ENCODE measurements at regions not wholly inside any gene's neighbourhood (a gene's known extent, or its start where the extent isn't known, plus 50 kb on each side); places are given as distances from the start of the nearest gene placed in this dataset.
"Not testable (repeated sequence)": the region's sequence is repeated elsewhere in the genome, so short reads cannot be mapped to it uniquely, and the experiment has no call there.

- FAIRE-seq, result no peak
These were observed 198.5 kb upstream of the KCTD7 start for GRCh38 chr7:66430164-66430545.

GRCh38 chr7:66438703-66439405 lies 189.8 kb upstream of the KCTD7 start:
- H3K27me3 ChIP-seq (ENCODE audit: control insufficient read depth, extremely low read depth, insufficient read depth, low read length); H2AFZ ChIP-seq (ENCODE audit: control insufficient read depth, low read length); H3K27ac ChIP-seq (ENCODE audit: control insufficient read depth, insufficient read depth, low read length); H3K36me3 ChIP-seq (ENCODE audit: control insufficient read depth in 2 of 2, extremely low read depth in 1 of 2, insufficient read depth in 2 of 2, low read length in 2 of 2); H3K9ac ChIP-seq (ENCODE audit: control insufficient read depth, extremely low read depth, insufficient read depth, low read length); H3K9me1 ChIP-seq (ENCODE audit: control insufficient read depth, extremely low read depth, insufficient read depth, low read length); H3K9me3 ChIP-seq (ENCODE audit: control insufficient read depth, low read depth, low read length); H3K4me2 ChIP-seq (ENCODE audit: control insufficient read depth, extremely low read depth, insufficient read depth, low read depth, low read length); H3K4me1 ChIP-seq (ENCODE audit: control insufficient read depth, extremely low read depth, insufficient read depth, low read length); DNase-seq (ENCODE audit: low read depth, low spot score); H3K79me2 ChIP-seq (ENCODE audit: control insufficient read depth, insufficient read depth, low read length); H4K20me1 ChIP-seq (ENCODE audit: control insufficient read depth, extremely low read depth, insufficient read depth, low read length); dilution Hi-C loops (cut with MboI; ENCODE audit: extremely low pct_ligation_motif_present, low sequenced_read_pairs); H3K4me3 ChIP-seq (ENCODE audit: control insufficient read depth in 2 of 3, extremely low read depth in 1 of 3, insufficient read depth in 2 of 3, low read depth in 1 of 3, low read length in 3 of 3): not testable (repeated sequence)
- FAIRE-seq, result peak; percentile 23

More at GRCh38 chr7:66430164-66430545, 198.5 kb upstream of the KCTD7 start:
- H3K4me2 ChIP-seq (ENCODE audit: control insufficient read depth, extremely low read depth, insufficient read depth, low read depth, low read length), result no peak overlapping the region
- no peaks in the 10 kb centered on the region for H3K79me2 ChIP-seq (ENCODE audit: control insufficient read depth, insufficient read depth, low read length)
- TF ChIP-seq CTCF (optimal IDR thresholded peaks at IDR 0.05 in 1 of 3, IDR thresholded peaks at IDR 0.05 in 1 of 3, conservative IDR thresholded peaks at IDR 0.05 in 1 of 3; ENCODE audit: extremely low read depth in 1 of 3, insufficient read depth in 2 of 3, low read length in 3 of 3), result no peak
- TF ChIP-seq EZH2 (IDR thresholded peaks at IDR 0.05; ENCODE audit: low read length), result no peak
- H3K27me3 ChIP-seq (ENCODE audit: control insufficient read depth, extremely low read depth, insufficient read depth, low read length), result no peaks in the 10 kb centered on the region
- no peak overlapping the region for H3K4me3 ChIP-seq (ENCODE audit: control insufficient read depth in 2 of 3, extremely low read depth in 1 of 3, insufficient read depth in 2 of 3, low read depth in 1 of 3, low read length in 3 of 3)
- DNase-seq (ENCODE audit: low read depth, low spot score), result no peak
- dilution Hi-C loops (cut with MboI; ENCODE audit: extremely low pct_ligation_motif_present, low sequenced_read_pairs), result no loop called here
- H3K9me1 ChIP-seq (ENCODE audit: control insufficient read depth, extremely low read depth, insufficient read depth, low read length), result no peaks in the 10 kb centered on the region
- H3K27ac ChIP-seq (ENCODE audit: control insufficient read depth, insufficient read depth, low read length), result no peak overlapping the region
- H3K9ac ChIP-seq (ENCODE audit: control insufficient read depth, extremely low read depth, insufficient read depth, low read length), result no peak overlapping the region
- H4K20me1 ChIP-seq (ENCODE audit: control insufficient read depth, extremely low read depth, insufficient read depth, low read length), result no peaks in the 10 kb centered on the region
- no peak overlapping the region for H2AFZ ChIP-seq (ENCODE audit: control insufficient read depth, low read length)
- H3K4me1 ChIP-seq (ENCODE audit: control insufficient read depth, extremely low read depth, insufficient read depth, low read length), result peaks cover 3% of the 10 kb centered on the region
- no peaks in the 10 kb centered on the region for H3K36me3 ChIP-seq (ENCODE audit: control insufficient read depth in 2 of 2, extremely low read depth in 1 of 2, insufficient read depth in 2 of 2, low read length in 2 of 2)
- no peaks in the 10 kb centered on the region for H3K9me3 ChIP-seq (ENCODE audit: control insufficient read depth, low read depth, low read length)

- Histone ChIP-seq H3K4me2 (ENCODE audit: control insufficient read depth, extremely low read depth, insufficient read depth, low read depth, low read length) (no peak overlapping the region), H3K9ac (ENCODE audit: control insufficient read depth, extremely low read depth, insufficient read depth, low read length) (no peak overlapping the region), H3K27me3 (ENCODE audit: control insufficient read depth, extremely low read depth, insufficient read depth, low read length) (no peaks in the 10 kb centered on the region), H3K79me2 (ENCODE audit: control insufficient read depth, insufficient read depth, low read length) (no peaks in the 10 kb centered on the region), H3K4me3 (ENCODE audit: control insufficient read depth in 2 of 3, extremely low read depth in 1 of 3, insufficient read depth in 2 of 3, low read depth in 1 of 3, low read length in 3 of 3) (no peak overlapping the region), H3K4me1 (ENCODE audit: control insufficient read depth, extremely low read depth, insufficient read depth, low read length) (no peaks in the 10 kb centered on the region), H3K27ac (ENCODE audit: control insufficient read depth, insufficient read depth, low read length) (no peak overlapping the region), H4K20me1 (ENCODE audit: control insufficient read depth, extremely low read depth, insufficient read depth, low read length) (no peaks in the 10 kb centered on the region), H3K9me1 (ENCODE audit: control insufficient read depth, extremely low read depth, insufficient read depth, low read length) (no peaks in the 10 kb centered on the region), H3K9me3 (ENCODE audit: control insufficient read depth, low read depth, low read length) (no peaks in the 10 kb centered on the region), H3K36me3 (ENCODE audit: control insufficient read depth in 2 of 2, extremely low read depth in 1 of 2, insufficient read depth in 2 of 2, low read length in 2 of 2) (peaks cover 0 to 1% of the 10 kb centered on the region in 2 experiments), H2AFZ (ENCODE audit: control insufficient read depth, low read length) (no peak overlapping the region)
- no peak for TF ChIP-seq EZH2 (IDR thresholded peaks at IDR 0.05; ENCODE audit: low read length)
- FAIRE-seq (no peak), DNase-seq (ENCODE audit: low read depth, low spot score) (no peak)
- dilution Hi-C loops (cut with MboI; ENCODE audit: extremely low pct_ligation_motif_present, low sequenced_read_pairs), result no loop called here
These were observed 186.3 kb upstream of the KCTD7 start for GRCh38 chr7:66442385-66442784.
